SW480 (cell line): ENCODE measurements at regions not wholly inside any gene's neighbourhood (a gene's known extent, or its start where the extent isn't known, plus 50 kb on each side); places are given as distances from the start of the nearest gene placed in this dataset.

ENCODE experiments used
- DNase-seq: peaks from one replicate; pipeline ENCODE4 v3.0.0-alpha.2; 2016; ENCODE audit warnings: low spot score

DNA sequence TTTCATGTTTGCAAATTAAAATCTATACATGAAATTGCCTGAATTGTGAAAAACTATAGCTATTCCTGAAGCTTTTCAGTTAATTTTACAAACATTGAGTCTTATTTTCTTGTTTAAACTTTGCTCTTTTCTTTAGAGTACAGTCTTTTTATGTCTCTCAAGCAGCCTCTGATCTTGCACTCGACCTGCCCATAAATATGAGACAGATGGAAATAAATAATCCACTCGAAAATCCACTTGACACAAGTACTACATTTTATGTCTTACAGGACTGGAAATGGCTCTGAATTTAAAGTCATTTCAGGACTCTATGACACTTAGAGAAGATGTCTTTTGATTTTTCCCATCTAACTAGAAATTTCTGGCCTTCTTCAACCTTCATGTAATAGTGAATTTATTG lies 283.8 kb downstream of the USP25 start:
- DNase-seq: no peak

DNA sequence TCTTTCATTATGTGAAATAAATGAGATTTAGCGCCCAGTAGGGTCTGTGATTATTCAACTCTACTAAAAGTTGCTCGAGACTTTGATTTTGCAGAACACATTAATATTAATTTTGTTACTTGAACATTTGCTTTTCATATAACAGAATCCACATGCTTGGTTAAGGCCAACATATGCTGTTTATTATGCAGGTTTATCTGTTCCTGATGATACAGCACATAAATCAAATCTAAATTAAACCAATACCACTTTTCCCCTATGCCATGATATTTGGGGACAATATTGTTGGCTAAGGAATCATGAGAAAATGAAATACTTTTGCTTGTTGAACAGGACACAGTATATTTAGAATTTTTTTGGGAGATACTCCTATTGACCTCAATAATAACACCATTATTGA lies 291.1 kb downstream of the USP25 start:
- DNase-seq: no peak

DNA sequence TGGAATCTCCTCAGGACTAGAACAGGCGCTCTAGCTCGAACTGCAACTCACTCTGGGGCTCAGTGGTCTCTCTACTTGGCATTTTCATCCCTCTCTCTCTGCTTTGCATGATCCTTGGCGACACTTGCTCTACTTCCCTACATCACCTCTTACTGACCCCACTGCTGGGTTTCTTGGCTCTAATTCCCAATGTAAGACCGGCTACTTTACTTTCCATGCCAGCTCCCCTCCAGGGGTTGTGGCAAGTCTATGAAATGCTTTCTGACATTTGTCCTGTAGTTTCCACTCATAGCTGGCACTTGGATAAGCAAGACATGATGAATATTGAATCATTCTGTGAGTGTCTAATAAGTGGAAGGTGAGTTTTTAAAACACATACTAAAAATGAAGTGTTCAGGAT lies 292.3 kb downstream of the USP25 start:
- DNase-seq: no peak

DNA sequence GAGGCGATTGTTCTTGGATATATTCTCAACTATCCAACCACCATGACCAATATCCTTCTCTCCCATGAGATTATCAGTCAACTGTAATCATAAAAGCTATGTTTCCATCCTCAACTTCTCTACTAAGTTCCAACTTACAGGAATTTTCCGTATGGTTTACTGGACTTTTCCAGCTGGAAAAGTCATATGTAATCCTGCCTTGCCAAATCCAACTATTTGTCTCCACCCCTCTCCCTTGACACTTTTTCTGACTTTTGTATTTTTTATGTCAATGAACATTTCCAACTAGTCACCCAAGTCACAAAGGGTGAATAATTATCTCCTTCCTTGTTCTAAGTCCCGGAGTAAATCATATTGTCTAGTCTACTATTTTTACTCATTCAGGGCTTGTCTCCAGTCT lies 293.1 kb downstream of the USP25 start:
- DNase-seq: no peak

DNA sequence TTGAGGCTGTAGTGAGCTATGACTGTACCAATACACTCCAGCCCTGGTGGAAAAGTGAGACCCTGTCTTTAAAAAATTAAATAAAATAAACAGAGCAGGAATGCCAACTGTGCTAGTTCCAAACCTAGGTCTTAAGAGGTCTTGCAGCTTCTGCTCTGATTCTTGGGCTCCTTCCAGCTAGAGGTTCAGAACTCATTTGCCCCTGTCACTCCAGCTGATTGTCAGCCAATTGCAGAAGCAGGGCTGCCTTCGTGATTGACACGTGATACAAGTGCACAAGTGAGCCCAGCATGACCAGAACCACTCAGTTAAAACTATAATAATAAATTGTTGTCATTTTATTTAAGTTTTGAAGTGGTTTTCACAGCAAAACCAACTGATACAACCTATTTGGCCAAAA lies 298.4 kb downstream of the USP25 start:
- DNase-seq: no peak

DNA sequence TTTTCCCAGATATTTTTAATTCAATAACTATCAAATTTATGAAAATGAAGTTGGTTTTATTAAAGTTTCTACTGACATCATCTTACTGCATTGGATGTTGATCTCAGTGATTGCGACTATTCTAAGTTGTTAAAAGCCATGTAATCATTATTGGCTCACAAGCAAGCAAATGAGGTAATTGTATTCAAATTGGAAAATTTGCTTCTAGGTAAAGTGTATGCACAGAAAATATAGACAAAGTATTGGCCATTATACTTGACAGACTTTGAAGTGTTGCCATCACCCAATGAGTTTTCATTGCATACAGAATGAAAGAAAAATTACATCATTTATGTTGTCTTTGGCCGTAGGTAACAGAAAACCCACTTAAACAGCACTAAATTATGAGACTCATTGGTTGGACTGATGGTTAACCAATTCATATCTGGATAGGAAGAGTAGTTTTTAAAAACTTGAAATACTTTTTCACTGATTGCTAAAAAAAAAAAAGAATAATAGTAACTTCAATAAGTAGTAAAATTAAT lies 299.2 kb downstream of the USP25 start:
- no peak for DNase-seq

DNA sequence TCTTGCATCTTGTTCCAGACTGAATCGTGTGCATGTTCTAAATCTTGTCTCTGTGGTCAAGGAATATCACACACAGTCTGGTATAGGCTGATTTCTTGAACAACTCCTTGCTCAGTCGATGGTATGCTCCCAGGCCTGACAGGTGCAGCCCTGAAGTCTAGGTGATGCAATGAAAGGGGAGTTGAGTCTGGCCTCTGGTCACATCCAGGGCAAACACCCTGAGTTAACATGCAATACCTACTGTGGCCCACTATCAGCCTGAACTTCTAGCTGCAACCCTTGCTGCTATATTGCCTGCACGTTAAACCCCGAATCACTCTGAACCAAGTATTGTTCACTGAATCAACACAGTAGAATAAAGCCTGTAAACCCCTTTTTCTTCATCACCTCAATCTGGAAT lies 303.4 kb downstream of the USP25 start:
- DNase-seq: no peak

DNA sequence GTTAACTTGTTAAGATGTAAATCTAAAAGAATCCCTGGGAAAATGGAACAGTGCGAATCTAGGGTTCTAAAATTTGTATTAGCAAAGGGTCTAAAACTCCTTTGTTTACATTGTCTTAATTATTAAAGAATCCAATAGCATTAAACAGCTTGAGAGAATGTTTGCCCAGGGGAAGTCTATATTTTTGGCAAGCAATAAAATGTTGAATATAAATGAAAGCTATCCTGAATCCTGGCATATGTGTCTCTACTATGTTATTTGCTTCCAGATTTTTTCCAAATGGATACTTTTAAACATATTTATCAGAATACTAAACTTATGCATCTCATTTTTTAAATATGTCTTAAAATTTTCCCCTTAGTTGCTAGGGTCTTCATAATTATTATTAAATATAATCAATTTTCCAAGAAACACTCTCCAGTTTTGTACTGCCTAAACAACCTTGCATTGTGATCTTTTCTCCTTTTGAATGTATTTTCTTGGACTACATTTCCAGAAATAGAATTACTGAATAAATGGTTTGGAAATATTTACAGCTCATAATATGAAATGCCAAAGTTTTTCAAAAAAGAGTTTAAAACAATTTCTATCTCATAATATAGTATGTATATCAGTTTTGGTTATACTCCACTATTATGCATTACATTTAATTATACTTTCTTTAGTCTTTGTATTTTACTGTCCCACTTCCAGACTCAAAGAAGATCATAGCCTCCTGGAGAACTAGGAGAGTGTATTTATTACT lies 304.8 kb downstream of the USP25 start:
- DNase-seq: no peak

DNA sequence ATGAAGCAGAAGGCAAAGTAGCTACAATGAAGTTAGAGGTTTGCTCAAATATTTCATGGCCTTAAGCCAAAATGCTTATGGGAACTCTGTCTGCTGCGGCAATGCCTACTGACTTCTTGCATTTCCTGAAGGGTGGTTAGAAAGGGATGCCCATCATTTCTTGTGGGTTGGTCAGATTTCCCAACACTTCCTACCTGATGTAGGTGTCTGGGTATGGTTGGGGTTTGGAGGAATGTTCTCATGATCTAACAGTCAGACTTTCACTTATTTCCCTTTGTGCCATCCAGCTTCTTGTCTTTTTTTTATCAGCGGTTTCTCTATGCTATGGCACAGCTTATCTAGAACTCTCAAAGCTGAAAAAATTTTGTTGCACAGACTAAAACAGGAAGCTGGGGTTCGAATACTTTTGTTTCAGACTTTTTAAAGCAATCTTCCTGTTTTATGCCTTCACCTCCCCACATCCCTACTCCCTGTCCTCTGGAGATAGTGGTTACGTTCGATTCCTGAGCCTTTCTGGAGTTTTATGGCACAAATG lies 307.7 kb downstream of the USP25 start:
- peak; percentile 27 for DNase-seq

DNA sequence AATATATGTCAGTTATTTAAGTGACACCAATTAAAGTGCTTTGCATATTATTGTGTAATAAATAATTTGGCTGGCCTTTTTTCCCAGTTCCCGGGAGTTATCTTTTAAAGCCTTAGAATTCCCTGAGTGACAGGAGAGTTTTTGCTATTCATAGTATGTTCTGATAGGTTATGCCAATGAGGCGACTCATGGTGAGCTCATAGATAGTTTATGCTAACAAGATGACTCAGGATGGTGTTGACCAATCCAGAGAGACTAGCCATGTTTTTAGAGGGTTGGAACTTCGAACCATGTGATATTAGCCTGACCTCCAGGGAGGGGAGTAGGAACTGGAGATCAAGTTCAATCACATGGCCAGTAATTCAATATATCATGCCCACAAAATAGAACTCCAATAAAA lies 310.8 kb downstream of the USP25 start:
- DNase-seq: no peak

DNA sequence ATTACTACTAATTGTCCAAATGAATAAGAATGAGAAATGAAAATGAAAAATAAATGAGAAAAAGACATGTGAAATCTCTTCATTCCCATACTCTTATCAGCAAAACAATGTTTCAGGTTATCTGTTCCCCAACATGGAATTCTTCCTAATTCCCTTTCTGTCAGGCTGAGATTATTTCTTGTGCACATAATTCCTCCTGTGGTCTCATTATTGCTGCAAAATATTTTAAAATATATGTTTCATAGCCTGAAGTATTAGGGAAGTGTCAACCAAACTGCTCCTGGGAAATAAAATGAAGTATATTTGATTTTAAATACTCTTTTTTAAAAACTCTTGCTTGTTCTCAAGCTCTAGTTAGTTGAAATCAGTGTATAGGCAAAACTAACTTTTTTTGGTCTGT lies 314.9 kb downstream of the USP25 start:
- no peak for DNase-seq

DNA sequence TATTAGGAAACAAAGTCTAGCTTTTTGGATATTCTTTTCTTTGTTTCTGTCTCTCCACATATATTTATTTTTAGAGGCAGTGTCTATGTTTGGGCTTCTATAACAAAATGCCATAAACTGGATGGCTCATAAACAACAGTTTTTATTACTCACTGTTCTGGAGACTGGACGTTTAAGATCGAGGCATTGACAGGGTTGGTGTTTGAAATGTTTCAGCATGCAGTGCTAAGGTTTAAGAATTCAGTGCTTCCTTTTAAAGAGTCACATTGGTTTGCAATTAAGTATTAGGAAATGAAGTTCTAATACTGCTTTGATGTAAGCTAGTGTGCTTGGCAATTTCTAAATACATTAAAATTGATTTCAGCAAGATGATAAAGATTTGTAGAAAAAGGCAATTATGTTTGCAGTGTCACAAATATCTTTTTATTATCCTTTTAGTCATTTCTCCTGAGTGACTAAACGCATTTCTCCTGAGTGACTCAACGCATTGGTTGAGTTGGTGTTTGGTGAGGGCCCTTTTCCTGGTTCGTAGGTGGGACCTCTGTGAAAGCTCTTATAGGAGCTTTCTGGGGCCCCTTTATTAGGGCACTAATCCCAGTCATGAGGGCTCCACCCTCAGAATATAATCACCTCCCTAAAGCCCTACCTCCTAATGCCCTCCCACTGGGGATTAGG lies 317.0 kb downstream of the USP25 start:
- no peak for DNase-seq

DNA sequence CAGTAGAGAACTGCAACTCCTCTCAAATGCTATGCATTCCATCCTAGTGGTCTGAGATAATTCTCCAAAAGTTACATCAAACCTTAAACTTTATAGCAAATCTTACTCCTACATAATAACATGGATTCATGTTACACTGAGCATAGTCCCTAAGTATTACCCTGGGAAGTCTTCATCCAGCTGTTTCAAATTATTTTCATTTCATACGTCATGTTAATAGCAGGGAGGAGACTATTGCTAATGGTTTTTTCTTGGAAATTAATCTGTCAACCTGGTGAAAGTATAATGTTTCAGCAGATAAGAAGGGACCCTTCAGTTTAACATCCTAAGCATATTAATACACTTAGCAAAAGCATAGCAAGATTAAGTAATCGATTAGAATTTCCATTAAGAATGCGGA lies 318.1 kb downstream of the USP25 start:
- no peak for DNase-seq

DNA sequence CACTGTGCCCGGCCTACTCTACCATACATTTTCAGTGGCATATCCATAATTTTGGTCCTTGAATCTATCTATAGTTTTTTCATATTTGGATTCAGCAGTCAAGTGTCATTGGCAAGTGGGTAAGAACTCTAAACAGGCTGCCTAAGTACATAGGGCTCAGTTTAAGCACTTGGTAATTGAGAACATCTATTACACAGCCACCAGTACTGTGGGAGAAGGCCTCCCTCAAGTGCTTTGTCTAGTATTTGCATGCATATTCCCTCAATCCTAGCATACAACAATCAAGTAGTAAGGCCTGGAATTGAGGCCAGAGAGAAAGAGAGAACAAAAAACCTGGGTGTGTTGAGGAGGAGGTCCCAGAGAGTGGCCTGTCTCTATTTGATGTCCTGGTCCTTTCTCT lies 325.2 kb downstream of the USP25 start:
- no peak for DNase-seq

DNA sequence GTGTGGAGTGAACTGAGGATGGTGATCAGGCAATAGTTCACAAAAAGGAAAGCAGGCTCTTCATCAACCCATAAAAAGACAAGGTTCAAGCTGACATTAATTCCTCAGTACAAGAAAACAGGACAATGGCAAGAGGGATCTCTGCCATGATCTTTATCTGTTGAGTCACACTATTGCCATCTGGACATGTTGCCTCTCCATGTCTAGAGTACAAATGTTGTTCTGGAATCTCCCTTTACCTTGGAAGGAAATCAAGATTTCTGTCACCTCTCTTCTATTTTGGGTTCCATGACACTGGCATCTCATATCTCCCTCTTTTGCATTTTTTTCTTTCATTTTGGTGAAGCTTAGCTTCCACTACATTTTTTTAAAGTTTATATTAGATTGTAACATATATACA lies 329.1 kb downstream of the USP25 start:
- DNase-seq: no peak

DNA sequence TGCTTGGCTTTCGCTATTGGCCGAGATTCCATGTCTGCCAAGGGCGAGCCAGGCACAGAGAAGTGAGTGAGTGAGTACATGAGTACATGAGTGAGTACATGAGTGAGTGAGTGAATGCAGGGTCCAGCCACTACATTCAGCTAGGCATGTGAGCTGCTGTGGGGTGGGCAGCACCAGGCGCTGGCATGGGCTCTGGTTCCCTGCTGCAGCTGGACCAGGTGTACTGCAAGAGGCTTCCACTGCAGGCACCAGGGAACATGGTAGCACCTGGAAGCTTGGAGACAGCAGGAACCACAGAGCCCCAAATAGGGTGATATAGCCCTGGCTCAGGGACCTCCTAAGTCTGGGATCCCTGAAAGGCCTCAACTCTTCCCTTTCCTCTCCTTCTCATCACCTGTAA lies 330.2 kb downstream of the USP25 start:
- no peak for DNase-seq

DNA sequence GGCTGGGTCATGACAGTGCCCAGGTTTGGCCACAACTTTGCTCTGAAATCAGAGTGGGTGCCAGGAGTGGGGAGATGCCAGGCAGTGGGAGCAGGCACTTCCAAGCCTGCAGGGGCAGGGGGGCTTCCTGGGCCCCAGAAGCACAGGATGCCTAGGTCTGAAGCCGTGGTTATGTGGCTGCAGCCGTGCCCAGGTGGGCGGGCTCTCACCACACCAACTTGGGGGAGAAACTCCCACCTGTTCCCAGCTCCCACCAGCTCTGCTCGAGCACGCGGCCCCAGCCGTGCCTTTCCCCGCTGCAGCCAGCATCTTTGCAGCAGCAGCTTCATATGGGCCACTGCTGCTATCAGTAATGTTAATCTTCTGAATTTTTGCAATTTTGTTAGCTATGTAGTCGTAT lies 331.4 kb downstream of the USP25 start:
- no peak for DNase-seq

DNA sequence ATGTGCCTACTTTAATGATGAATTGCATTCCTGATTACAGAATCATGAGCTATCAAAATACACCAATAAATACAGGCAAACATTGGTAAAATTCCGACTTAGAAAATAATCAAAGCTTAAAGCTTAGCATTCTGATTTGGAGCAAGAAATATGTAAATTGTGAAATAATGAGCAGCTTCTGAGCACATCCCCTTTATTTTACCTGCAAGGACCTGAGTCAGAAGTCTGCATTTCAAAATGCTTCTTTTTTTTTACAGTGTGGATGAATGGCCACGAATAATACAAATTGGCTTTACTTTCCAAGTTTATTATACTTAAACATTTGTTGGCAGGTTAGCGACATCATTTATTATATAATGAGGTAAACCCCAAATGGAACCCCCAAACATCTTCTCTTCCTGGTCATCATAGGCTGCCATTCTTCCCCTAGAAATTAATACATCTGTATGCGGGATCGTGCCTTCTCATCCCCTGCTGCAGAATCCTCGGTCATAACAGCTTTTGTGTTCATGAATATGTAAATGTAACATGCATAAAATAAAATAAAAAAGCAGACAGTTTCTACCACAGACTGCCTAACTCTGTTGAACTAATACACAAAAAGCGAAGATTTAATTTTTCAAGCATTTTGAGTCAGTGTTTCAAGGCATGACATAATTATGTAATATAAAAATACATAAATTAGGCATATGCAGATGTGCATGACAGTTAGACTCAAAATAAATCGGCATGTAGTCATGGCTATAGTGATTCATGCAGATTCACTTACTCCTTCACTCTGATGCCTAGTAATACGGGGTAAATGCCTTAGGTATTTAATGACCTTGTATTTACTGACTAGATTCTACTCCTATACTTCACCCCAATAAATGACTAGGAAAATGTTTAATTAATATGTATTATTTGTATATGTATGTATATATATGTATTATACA lies 339.7 kb downstream of the USP25 start:
- no peak for DNase-seq

DNA sequence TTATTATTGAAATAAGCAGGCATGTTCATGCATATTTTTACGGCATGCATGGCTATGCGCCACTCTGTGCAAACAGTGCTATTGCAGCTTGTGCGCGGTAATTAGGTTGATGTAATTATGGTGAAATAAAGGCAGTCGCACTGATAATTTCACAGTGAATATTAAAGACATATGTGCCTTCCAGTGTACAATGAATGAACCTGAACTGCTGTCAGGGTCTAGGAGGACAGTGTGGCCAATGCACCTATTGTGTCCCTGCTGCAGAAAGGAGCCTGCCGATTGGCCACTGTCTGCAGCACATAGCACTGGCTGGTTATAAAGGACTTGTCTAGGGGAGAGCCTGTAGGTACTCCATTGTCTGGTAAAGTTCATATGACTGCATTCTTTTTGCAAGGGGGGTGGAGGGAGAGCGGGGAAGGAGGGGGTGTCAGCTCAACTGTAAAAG lies 340.4 kb downstream of the USP25 start:
- no peak for DNase-seq

DNA sequence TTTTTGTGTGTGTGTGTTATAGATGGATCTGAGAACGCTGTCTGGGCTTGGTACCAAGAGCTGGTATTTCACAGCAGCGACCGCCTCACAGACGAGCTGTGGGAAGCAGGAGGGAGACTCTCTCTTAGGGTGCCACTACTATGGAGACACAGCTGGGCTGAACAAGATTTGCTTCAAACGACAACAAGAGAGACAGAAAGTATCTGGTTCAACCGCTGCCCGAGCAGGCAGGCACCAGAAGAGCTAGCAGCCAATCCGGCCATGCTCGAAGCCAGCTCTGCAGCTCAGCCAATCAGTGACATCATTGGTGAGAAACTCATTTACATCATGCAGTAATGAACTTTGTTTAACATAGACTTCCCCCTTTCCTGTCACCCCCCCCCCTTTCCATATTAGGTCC lies 341.3 kb downstream of the USP25 start:
- no peak for DNase-seq

DNA sequence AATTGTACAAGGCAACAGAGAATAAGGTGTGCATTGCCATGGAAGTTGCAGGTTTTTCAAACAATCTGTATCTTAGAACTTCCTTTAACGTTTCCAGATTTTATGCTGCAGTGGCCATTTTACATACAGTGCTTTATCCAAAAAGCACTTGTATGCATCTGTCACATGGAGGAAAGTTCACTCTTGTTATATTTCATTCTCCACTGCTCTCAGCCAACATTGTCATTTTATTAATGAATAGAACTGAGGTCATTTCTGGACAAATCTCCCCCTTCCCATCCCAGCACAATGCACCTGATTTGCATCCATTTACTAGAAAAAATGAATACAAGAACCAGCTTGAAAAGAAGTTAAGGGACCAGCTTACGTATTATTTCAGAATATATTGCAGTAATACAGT lies 342.0 kb downstream of the USP25 start:
- DNase-seq: no peak

DNA sequence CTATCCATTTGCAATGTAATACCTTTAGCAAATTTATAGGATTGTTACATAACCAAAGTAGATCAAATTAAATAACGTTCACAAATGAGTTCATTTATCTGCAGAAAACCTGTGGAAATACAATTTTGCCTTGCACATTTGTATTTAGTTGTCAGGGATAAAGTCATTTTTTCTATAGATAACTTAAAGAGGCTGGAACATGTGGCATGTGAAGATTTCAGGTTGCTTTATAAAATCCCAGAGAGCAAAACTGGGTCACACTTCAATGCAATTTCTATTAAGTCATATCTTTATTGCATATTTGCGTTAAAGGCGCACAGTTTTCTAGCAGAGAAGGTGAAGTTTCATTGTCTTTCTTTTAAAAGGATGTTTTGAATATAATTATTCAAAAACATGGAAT lies 342.4 kb downstream of the USP25 start:
- DNase-seq: no peak
